SK-N-SH (cell line): ENCODE measurements at regions not wholly inside any gene's neighbourhood (a gene's known extent, or its start where the extent isn't known, plus 50 kb on each side); places are given as distances from the start of the nearest gene placed in this dataset.

Experiments
- CTCF ChIA-PET: fragments of 300-600, 350-600 bp; formaldehyde crosslinking; extraction: SDS; loops from one replicate; lab custom pipeline; 2021; lab: Yijun Ruan, JAX
- POLR2A ChIA-PET: fragments of 350-600 bp; sonication (Branson Sonifier 250); formaldehyde crosslinking; extraction: SDS; loops from one replicate; lab custom pipeline; 2020; ENCODE audit warnings: antibody characterized with exemption, inconsistent platforms; lab: Yijun Ruan, JAX
- DNase-seq: peaks from one replicate; pipeline ENCODE4 v3.0.0; 2012
- H2AFZ ChIP-seq: fragments of 200-600 bp; sonication (generic); 2 replicates; pipeline ENCODE4 v1.8.1; 2016; ENCODE audit warnings: antibody characterized with exemption, mild to moderate bottlenecking, low read depth
- H3F3A ChIP-seq: fragments of 200-600 bp; sonication (generic); replicated peaks from 2 replicates; pipeline ENCODE3; 2016; ENCODE audit warnings: antibody characterized with exemption, mild to moderate bottlenecking; ENCODE audit not compliant: insufficient read depth
- H3K27ac ChIP-seq, 2 experiments: fragments of 200-500 bp in 1 of 2; fragments of 200-600 bp in 1 of 2; sonication (Bioruptor generic) in 1 of 2; sonication (generic), shearing (Covaris generic) in 1 of 2; 2 replicates each; pipeline versions ENCODE4 v1.5.1 to v1.6.1; 2014 to 2016; ENCODE audit warnings: low read depth in 2 of 2, inconsistent platforms in 1 of 2, low read length in 1 of 2, mild to moderate bottlenecking in 1 of 2, mixed read lengths in 1 of 2
- H3K27me3 ChIP-seq: fragments of 200-600 bp; sonication (generic), shearing (Covaris generic); 2 replicates; pipeline ENCODE4 v1.6.1; 2016; ENCODE audit warnings: mixed run types; ENCODE audit not compliant: insufficient read depth
- H3K36me3 ChIP-seq, 2 experiments: fragments of 200-500 bp in 1 of 2; fragments of 200-600 bp in 1 of 2; sonication (Bioruptor generic) in 1 of 2; sonication (generic) in 1 of 2; replicated peaks in 1 of 2; 2 replicates each; pipeline versions ENCODE3 to v1.5.1; 2014 to 2016; ENCODE audit warnings: low read length in 1 of 2, mild to moderate bottlenecking in 1 of 2; ENCODE audit not compliant: insufficient read depth in 2 of 2, control insufficient read depth in 1 of 2
- H3K4me1 ChIP-seq, 2 experiments: fragments of 200-500 bp in 1 of 2; fragments of 200-600 bp in 1 of 2; sonication (Bioruptor generic) in 1 of 2; sonication (generic), shearing (Covaris generic) in 1 of 2; 2 replicates each; pipeline versions ENCODE4 v1.5.1 to v1.6.1; 2014 to 2016; ENCODE audit warnings: low read depth in 1 of 2, low read length in 1 of 2, mixed run types in 1 of 2; ENCODE audit not compliant: insufficient read depth in 2 of 2, control insufficient read depth in 1 of 2
- H3K4me2 ChIP-seq: fragments of 200-600 bp; sonication (generic), shearing (Covaris generic); 2 replicates; pipeline ENCODE4 v1.6.1; 2017; ENCODE audit warnings: mixed run types
- H3K4me3 ChIP-seq, 2 experiments: fragments of 200-500 bp in 1 of 2; fragments of 200-600 bp in 1 of 2; sonication (Bioruptor generic) in 1 of 2; sonication (generic), shearing (Covaris generic) in 1 of 2; 2 replicates each; pipeline versions ENCODE4 v1.5.1 to v1.8.1; 2014 to 2016; ENCODE audit warnings: low read depth in 2 of 2, inconsistent platforms in 1 of 2, low read length in 1 of 2, mild to moderate bottlenecking in 1 of 2, mixed read lengths in 1 of 2, moderate library complexity in 1 of 2
- H3K79me2 ChIP-seq: fragments of 200-600 bp; sonication (generic); 2 replicates; pipeline ENCODE4 v1.8.1; 2017; ENCODE audit warnings: mild to moderate bottlenecking; ENCODE audit not compliant: insufficient read depth
- H3K9ac ChIP-seq: fragments of 200-600 bp; sonication (generic); 2 replicates; pipeline ENCODE4 v1.6.1; 2017; ENCODE audit warnings: mixed run types
- H3K9me2 ChIP-seq: fragments of 200-600 bp; sonication (generic); 2 replicates; pipeline ENCODE4 v1.6.1; 2017; ENCODE audit warnings: mixed run types
- H3K9me3 ChIP-seq: fragments of 200-600 bp; sonication (generic); 2 replicates; pipeline ENCODE4 v1.6.1; 2017; ENCODE audit warnings: mixed run types, mild to moderate bottlenecking, moderate library complexity
- H4K20me1 ChIP-seq: fragments of 200-600 bp; sonication (generic); 2 replicates; pipeline ENCODE4 v1.6.1; 2017; ENCODE audit warnings: mild to moderate bottlenecking, mixed run types; ENCODE audit not compliant: insufficient read depth
- FOXM1 ChIP-seq: IDR thresholded peaks from 2 replicates; pipeline ENCODE4 v1.4.0; 2012; ENCODE audit warnings: low read depth, mild to moderate bottlenecking
- GABPA ChIP-seq: IDR thresholded peaks from 2 replicates; pipeline ENCODE4 v1.4.0; 2012; ENCODE audit warnings: low read depth, mild to moderate bottlenecking
- JUND ChIP-seq: IDR thresholded peaks from 2 replicates; pipeline ENCODE4 v1.4.0; 2012
- MEF2A ChIP-seq: IDR thresholded peaks from 2 replicates; pipeline ENCODE4 v1.4.0; 2012; ENCODE audit warnings: low read depth, borderline replicate concordance
- MXI1 ChIP-seq: IDR thresholded peaks from 2 replicates; pipeline ENCODE4 v1.6.1; 2012; ENCODE audit warnings: mild to moderate bottlenecking, low read depth, low read length, improper control_type of control experiment
- RAD21 ChIP-seq: IDR thresholded peaks from 2 replicates; pipeline ENCODE4 v1.6.1; 2012; ENCODE audit warnings: mild to moderate bottlenecking, low read length
- RCOR1 ChIP-seq: fragments of 150-350 bp; IDR thresholded peaks from 2 replicates; pipeline ENCODE4 v1.6.1; 2017; ENCODE audit warnings: antibody characterized with exemption, low read length
- RFX5 ChIP-seq: IDR thresholded peaks from 2 replicates; pipeline ENCODE4 v1.6.1; 2012; ENCODE audit warnings: mild to moderate bottlenecking, improper control_type of control experiment, low read length
- SIN3A ChIP-seq: IDR thresholded peaks from 2 replicates; pipeline ENCODE4 v1.6.1; 2012; ENCODE audit warnings: low read depth, mild to moderate bottlenecking, low read length, moderate library complexity, borderline replicate concordance
- WGBS: methylation state at CpG from one replicate; pipeline ENCODE4 v1.1.6; 2017; ENCODE audit warnings: low lambda C conversion rate; 5-methylcytosine and 5-hydroxymethylcytosine counted together
- TF ChIP-seq, protein P1 (sequence below): IDR thresholded peaks from 2 replicates; pipeline ENCODE4 v1.4.0; 2012; ENCODE audit warnings: low read depth, borderline replicate concordance

GRCh38 chr2:23171108-23171507, 213.9 kb upstream of the KLHL29 start:
- TF ChIP-seq RFX5 (no peak), RCOR1 (no peak), JUND (no peak), FOXM1 (no peak)
- TF ChIP-seq, protein P1, sequence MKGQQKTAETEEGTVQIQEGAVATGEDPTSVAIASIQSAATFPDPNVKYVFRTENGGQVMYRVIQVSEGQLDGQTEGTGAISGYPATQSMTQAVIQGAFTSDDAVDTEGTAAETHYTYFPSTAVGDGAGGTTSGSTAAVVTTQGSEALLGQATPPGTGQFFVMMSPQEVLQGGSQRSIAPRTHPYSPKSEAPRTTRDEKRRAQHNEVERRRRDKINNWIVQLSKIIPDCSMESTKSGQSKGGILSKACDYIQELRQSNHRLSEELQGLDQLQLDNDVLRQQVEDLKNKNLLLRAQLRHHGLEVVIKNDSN: no peak
- Histone ChIP-seq H3K4me3 (no peak overlapping the region), H4K20me1 (no peaks in the 10 kb centered on the region), H3K9ac (no peak overlapping the region), H3K36me3 (no peaks in the 10 kb centered on the region), H3K4me1 (no peaks in the 10 kb centered on the region), H3K9me3 (no peaks in the 10 kb centered on the region), H3F3A (no peaks in the 10 kb centered on the region), H2AFZ (no peak overlapping the region), H3K27me3 (no peaks in the 10 kb centered on the region), H3K79me2 (no peaks in the 10 kb centered on the region), H3K27ac (no peak overlapping the region), H3K4me2 (no peak overlapping the region), H3K9me2 (no peaks in the 10 kb centered on the region)
- no peak for DNase-seq
- ChIA-PET CTCF (no interaction called here), POLR2A (no interaction called here)

GRCh38 chr2:23178396-23178795, 206.6 kb upstream of the KLHL29 start:
- H3K4me2 ChIP-seq: no peak overlapping the region
- no peak overlapping the region for H3K4me3 ChIP-seq
- no peaks in the 10 kb centered on the region for H4K20me1 ChIP-seq
- H3K79me2 ChIP-seq: no peaks in the 10 kb centered on the region
- no peaks in the 10 kb centered on the region for H3K9me3 ChIP-seq
- H3K27ac ChIP-seq: no peak overlapping the region
- H3K9me2 ChIP-seq: no peaks in the 10 kb centered on the region
- no peaks in the 10 kb centered on the region for H3F3A ChIP-seq
- no peak overlapping the region for H3K9ac ChIP-seq
- H2AFZ ChIP-seq: no peak overlapping the region
- WGBS: 19% methylated on average over 2 of the region's 2 CpGs
- no peaks in the 10 kb centered on the region for H3K36me3 ChIP-seq
- ChIA-PET CTCF (no interaction called here), POLR2A (no interaction called here)
- no peaks in the 10 kb centered on the region for H3K27me3 ChIP-seq
- H3K4me1 ChIP-seq: no peaks in the 10 kb centered on the region
- DNase-seq: no peak
- TF ChIP-seq SIN3A: no peak
- no peak for TF ChIP-seq GABPA

- no peaks in the 10 kb centered on the region for H3K79me2 ChIP-seq
- WGBS: 75% methylated on average over 4 of the region's 4 CpGs
- no peaks in the 10 kb centered on the region for H3F3A ChIP-seq
- H3K9me2 ChIP-seq: no peaks in the 10 kb centered on the region
- no peaks in the 10 kb centered on the region for H3K9me3 ChIP-seq
- H2AFZ ChIP-seq: no peak overlapping the region
- no peak overlapping the region for H3K4me2 ChIP-seq
- TF ChIP-seq RAD21 (no peak), GABPA (no peak), MXI1 (no peak), MEF2A (no peak)
- POLR2A ChIA-PET: no interaction called here
- CTCF ChIA-PET: interaction anchor here (0.8 to 1.2 kb wide), 3 partner anchors 9 to 15 kb away, joined by 3 read pairs; no protein-coding TSS in a partner anchor
- no peaks in the 10 kb centered on the region for H3K36me3 ChIP-seq
- no peaks in the 10 kb centered on the region for H3K4me1 ChIP-seq
- H4K20me1 ChIP-seq: no peaks in the 10 kb centered on the region
- no peak for DNase-seq
- H3K9ac ChIP-seq: no peak overlapping the region
- no peak overlapping the region for H3K27ac ChIP-seq
- H3K4me3 ChIP-seq: no peak overlapping the region
- H3K27me3 ChIP-seq: no peaks in the 10 kb centered on the region
These were observed 201.2 kb upstream of the KLHL29 start for GRCh38 chr2:23183733-23184132.
